ENCODE measurements at regions not wholly inside any gene's neighbourhood (a gene's known extent, or its start where the extent isn't known, plus 50 kb on each side); places are given as distances from the start of the nearest gene placed in this dataset.
"Not testable (repeated sequence)": the region's sequence is repeated elsewhere in the genome, so short reads cannot be mapped to it uniquely, and the experiment has no call there.

- TF ChIP-seq EZH2phosphoT487 (IDR thresholded peaks at IDR 0.05; ENCODE audit: low read length) (no peak), EZH2 (optimal IDR thresholded peaks at IDR 0.05; ENCODE audit: low read depth, low read length) (no peak)
- Histone ChIP-seq H3K4me3 (ENCODE audit: low read length) (no peak overlapping the region), H3K27me3 (replicated peaks; ENCODE audit: insufficient read depth, low read length) (no peaks in the 10 kb centered on the region), H3K79me2 (ENCODE audit: low read length) (no peaks in the 10 kb centered on the region), H3K36me3 (replicated peaks; ENCODE audit: insufficient read depth, low read length) (no peaks in the 10 kb centered on the region), H3K4me1 (ENCODE audit: low read length) (no peaks in the 10 kb centered on the region), H3K9me3 (replicated peaks; ENCODE audit: insufficient read depth, low read length) (no peaks in the 10 kb centered on the region), H3K9ac (ENCODE audit: low read length) (no peak overlapping the region), H4K20me1 (ENCODE audit: insufficient read depth, low read length) (no peaks in the 10 kb centered on the region), H3K4me2 (ENCODE audit: low read depth, low read length) (no peak overlapping the region), H3F3A (ENCODE audit: insufficient read depth, low read length) (no peaks in the 10 kb centered on the region), H3K27ac (ENCODE audit: low read length) (no peak overlapping the region), H3K9me2 (replicated peaks; ENCODE audit: insufficient read depth, low read length) (no peaks in the 10 kb centered on the region), H2AFZ (ENCODE audit: low read length) (no peak overlapping the region)
- no peak for DNase-seq
Observed at GRCh38 chr9:106107716-106108115, 413.4 kb downstream of the TMEM38B start.

GRCh38 chr9:106109706-106110105, 415.4 kb downstream of the TMEM38B start:
- not testable (repeated sequence) for DNase-seq

GRCh38 chr9:106110483-106110882, 416.1 kb downstream of the TMEM38B start:
- no peaks in the 10 kb centered on the region for H3F3A ChIP-seq (ENCODE audit: insufficient read depth, low read length)

More at GRCh38 chr9:106109706-106110105, 415.4 kb downstream of the TMEM38B start:
- not testable (repeated sequence) for H3K36me3 ChIP-seq (replicated peaks; ENCODE audit: insufficient read depth, low read length); H3K9me3 ChIP-seq (replicated peaks; ENCODE audit: insufficient read depth, low read length); H3K27me3 ChIP-seq (replicated peaks; ENCODE audit: insufficient read depth, low read length); H3F3A ChIP-seq (ENCODE audit: insufficient read depth, low read length); H3K79me2 ChIP-seq (ENCODE audit: low read length); H3K27ac ChIP-seq (ENCODE audit: low read length); H3K4me2 ChIP-seq (ENCODE audit: low read depth, low read length); H4K20me1 ChIP-seq (ENCODE audit: insufficient read depth, low read length); H3K4me3 ChIP-seq (ENCODE audit: low read length); H3K9me2 ChIP-seq (replicated peaks; ENCODE audit: insufficient read depth, low read length); H3K9ac ChIP-seq (ENCODE audit: low read length); H2AFZ ChIP-seq (ENCODE audit: low read length); H3K4me1 ChIP-seq (ENCODE audit: low read length)

GRCh38 chr9:106111039-106111730, 416.8 kb downstream of the TMEM38B start:
- Histone ChIP-seq H3K9me2 (replicated peaks; ENCODE audit: insufficient read depth, low read length) (no peaks in the 10 kb centered on the region), H4K20me1 (ENCODE audit: insufficient read depth, low read length) (no peaks in the 10 kb centered on the region), H3K4me2 (ENCODE audit: low read depth, low read length) (no peak overlapping the region), H2AFZ (ENCODE audit: low read length) (no peak overlapping the region), H3K4me3 (ENCODE audit: low read length) (no peak overlapping the region), H3K27me3 (replicated peaks; ENCODE audit: insufficient read depth, low read length) (no peaks in the 10 kb centered on the region), H3K9ac (ENCODE audit: low read length) (no peak overlapping the region), H3K4me1 (ENCODE audit: low read length) (no peaks in the 10 kb centered on the region), H3K36me3 (replicated peaks; ENCODE audit: insufficient read depth, low read length) (no peaks in the 10 kb centered on the region), H3K79me2 (ENCODE audit: low read length) (no peaks in the 10 kb centered on the region), H3K27ac (ENCODE audit: low read length) (no peak overlapping the region), H3K9me3 (replicated peaks; ENCODE audit: insufficient read depth, low read length) (no peaks in the 10 kb centered on the region), H3F3A (ENCODE audit: insufficient read depth, low read length) (no peaks in the 10 kb centered on the region)
- no peak for DNase-seq
- TF ChIP-seq EZH2phosphoT487 (IDR thresholded peaks at IDR 0.05; ENCODE audit: low read length) (no peak), CTCF (IDR thresholded peaks at IDR 0.05; ENCODE audit: low read length) (no peak), EZH2 (optimal IDR thresholded peaks at IDR 0.05; ENCODE audit: low read depth, low read length) (no peak)

More at GRCh38 chr9:106110483-106110882, 416.1 kb downstream of the TMEM38B start:
- no peaks in the 10 kb centered on the region for H3K4me1 ChIP-seq (ENCODE audit: low read length)
- no peak for DNase-seq
- H3K4me2 ChIP-seq (ENCODE audit: low read depth, low read length): no peak overlapping the region
- no peak overlapping the region for H3K4me3 ChIP-seq (ENCODE audit: low read length)
- no peaks in the 10 kb centered on the region for H3K9me3 ChIP-seq (replicated peaks; ENCODE audit: insufficient read depth, low read length)
- no peaks in the 10 kb centered on the region for H3K79me2 ChIP-seq (ENCODE audit: low read length)
- no peaks in the 10 kb centered on the region for H3K36me3 ChIP-seq (replicated peaks; ENCODE audit: insufficient read depth, low read length)
- H3K27me3 ChIP-seq (replicated peaks; ENCODE audit: insufficient read depth, low read length): no peaks in the 10 kb centered on the region
- TF ChIP-seq CTCF (IDR thresholded peaks at IDR 0.05; ENCODE audit: low read length): no peak
- TF ChIP-seq EZH2 (optimal IDR thresholded peaks at IDR 0.05; ENCODE audit: low read depth, low read length): no peak
- no peak for TF ChIP-seq EZH2phosphoT487 (IDR thresholded peaks at IDR 0.05; ENCODE audit: low read length)
- H3K9ac ChIP-seq (ENCODE audit: low read length): no peak overlapping the region
- no peak overlapping the region for H2AFZ ChIP-seq (ENCODE audit: low read length)
- no peaks in the 10 kb centered on the region for H4K20me1 ChIP-seq (ENCODE audit: insufficient read depth, low read length)
- H3K9me2 ChIP-seq (replicated peaks; ENCODE audit: insufficient read depth, low read length): no peaks in the 10 kb centered on the region
- H3K27ac ChIP-seq (ENCODE audit: low read length): no peak overlapping the region

All from MM.1S (cell line).